HL-60 (cell line): ENCODE measurements at regions not wholly inside any gene's neighbourhood (a gene's known extent, or its start where the extent isn't known, plus 50 kb on each side); places are given as distances from the start of the nearest gene placed in this dataset.

ENCODE experiments used
- DNase-seq, 2 experiments: peaks; one replicate each; pipeline ENCODE4 v3.0.0-alpha.2; 2010 to 2020; ENCODE audit warnings: low read depth in 1 of 2, low spot score in 1 of 2
- H3K27ac ChIP-seq: fragments of 250-450 bp; sonication (Bioruptor Pico); replicated peaks from 2 replicates; pipeline ENCODE4 v1.5.1; 2020; ENCODE audit warnings: mild to moderate bottlenecking, moderate library complexity
- H3K27me3 ChIP-seq: fragments of 250-450 bp; sonication (Bioruptor Pico); 2 replicates; pipeline ENCODE4 v1.5.1; 2021; ENCODE audit warnings: mild to moderate bottlenecking, moderate library complexity; ENCODE audit not compliant: insufficient read depth, poor library complexity, severe bottlenecking
- H3K4me3 ChIP-seq: replicated peaks from 2 replicates; pipeline ENCODE4 v1.5.1; 2011; ENCODE audit warnings: mild to moderate bottlenecking, control low read depth, low read length; ENCODE audit not compliant: insufficient read depth
- CTCF ChIP-seq: IDR thresholded peaks from one replicate; pipeline ENCODE4 v1.5.1; 2011; ENCODE audit warnings: low read length, control low read depth, inconsistent platforms; ENCODE audit not compliant: insufficient read depth
- GABPA ChIP-seq: IDR thresholded peaks from 2 replicates; pipeline ENCODE4 v1.6.1; 2012; ENCODE audit warnings: low read depth
- POLR2AphosphoS5 ChIP-seq: IDR thresholded peaks from 2 replicates; pipeline ENCODE4 v1.6.1; 2012; ENCODE audit warnings: low read depth
- SPI1 ChIP-seq: IDR thresholded peaks from 2 replicates; pipeline ENCODE4 v1.6.1; 2012; ENCODE audit warnings: low read depth, mild to moderate bottlenecking, borderline replicate concordance
- TF ChIP-seq, protein P1 (sequence below): IDR thresholded peaks from 2 replicates; pipeline ENCODE4 v1.6.1; 2012; ENCODE audit warnings: low read depth; ENCODE audit not compliant: insufficient replicate concordance

DNA sequence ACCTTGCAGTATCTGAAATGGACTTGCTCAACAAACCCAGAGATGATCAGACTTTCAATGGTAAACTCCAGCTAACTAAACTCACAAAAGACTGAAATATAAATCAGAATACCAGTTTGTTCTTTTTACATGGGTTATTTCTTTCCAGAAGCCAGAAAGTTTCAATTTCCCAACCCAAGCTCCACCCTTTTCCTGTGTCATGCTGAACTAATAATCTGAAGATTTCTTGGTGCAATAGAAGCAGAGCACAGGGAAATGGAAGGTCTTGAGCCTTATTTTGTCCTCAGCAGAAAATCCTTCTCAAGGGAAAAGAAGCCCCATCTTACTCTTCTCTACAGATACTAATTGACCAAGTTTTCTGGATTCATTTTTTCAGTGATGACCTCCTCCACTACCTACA, 93.3 kb upstream of the PAPOLG start:
- Histone ChIP-seq H3K27me3 (no peaks in the 10 kb centered on the region), H3K4me3 (no peak overlapping the region), H3K27ac (no peak overlapping the region)
- TF ChIP-seq POLR2AphosphoS5 (no peak), GABPA (no peak), SPI1 (no peak), CTCF (no peak)
- TF ChIP-seq, protein P1, sequence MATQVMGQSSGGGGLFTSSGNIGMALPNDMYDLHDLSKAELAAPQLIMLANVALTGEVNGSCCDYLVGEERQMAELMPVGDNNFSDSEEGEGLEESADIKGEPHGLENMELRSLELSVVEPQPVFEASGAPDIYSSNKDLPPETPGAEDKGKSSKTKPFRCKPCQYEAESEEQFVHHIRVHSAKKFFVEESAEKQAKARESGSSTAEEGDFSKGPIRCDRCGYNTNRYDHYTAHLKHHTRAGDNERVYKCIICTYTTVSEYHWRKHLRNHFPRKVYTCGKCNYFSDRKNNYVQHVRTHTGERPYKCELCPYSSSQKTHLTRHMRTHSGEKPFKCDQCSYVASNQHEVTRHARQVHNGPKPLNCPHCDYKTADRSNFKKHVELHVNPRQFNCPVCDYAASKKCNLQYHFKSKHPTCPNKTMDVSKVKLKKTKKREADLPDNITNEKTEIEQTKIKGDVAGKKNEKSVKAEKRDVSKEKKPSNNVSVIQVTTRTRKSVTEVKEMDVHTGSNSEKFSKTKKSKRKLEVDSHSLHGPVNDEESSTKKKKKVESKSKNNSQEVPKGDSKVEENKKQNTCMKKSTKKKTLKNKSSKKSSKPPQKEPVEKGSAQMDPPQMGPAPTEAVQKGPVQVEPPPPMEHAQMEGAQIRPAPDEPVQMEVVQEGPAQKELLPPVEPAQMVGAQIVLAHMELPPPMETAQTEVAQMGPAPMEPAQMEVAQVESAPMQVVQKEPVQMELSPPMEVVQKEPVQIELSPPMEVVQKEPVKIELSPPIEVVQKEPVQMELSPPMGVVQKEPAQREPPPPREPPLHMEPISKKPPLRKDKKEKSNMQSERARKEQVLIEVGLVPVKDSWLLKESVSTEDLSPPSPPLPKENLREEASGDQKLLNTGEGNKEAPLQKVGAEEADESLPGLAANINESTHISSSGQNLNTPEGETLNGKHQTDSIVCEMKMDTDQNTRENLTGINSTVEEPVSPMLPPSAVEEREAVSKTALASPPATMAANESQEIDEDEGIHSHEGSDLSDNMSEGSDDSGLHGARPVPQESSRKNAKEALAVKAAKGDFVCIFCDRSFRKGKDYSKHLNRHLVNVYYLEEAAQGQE, result no peak
- DNase-seq, result no peak

GRCh38 chr2:60671966-60672365, 84.1 kb upstream of the PAPOLG start:
- no peak for DNase-seq
- no peaks in the 10 kb centered on the region for H3K27me3 ChIP-seq
- TF ChIP-seq POLR2AphosphoS5, result no peak
- no peak for TF ChIP-seq CTCF
- TF ChIP-seq GABPA, result no peak
- no peak for TF ChIP-seq SPI1
- TF ChIP-seq, protein P1, result no peak

GRCh38 chr2:60674524-60675165, 81.4 kb upstream of the PAPOLG start:
- no peak for TF ChIP-seq POLR2AphosphoS5
- peak; percentile 96 for TF ChIP-seq CTCF
- DNase-seq, result peak; percentile 47 to 80
- H3K27me3 ChIP-seq, result no peaks in the 10 kb centered on the region
- no peak overlapping the region for H3K4me3 ChIP-seq
- no peak overlapping the region for H3K27ac ChIP-seq

More at GRCh38 chr2:60671966-60672365, 84.1 kb upstream of the PAPOLG start:
- no peak overlapping the region for H3K4me3 ChIP-seq
- H3K27ac ChIP-seq, result no peak overlapping the region

DNA sequence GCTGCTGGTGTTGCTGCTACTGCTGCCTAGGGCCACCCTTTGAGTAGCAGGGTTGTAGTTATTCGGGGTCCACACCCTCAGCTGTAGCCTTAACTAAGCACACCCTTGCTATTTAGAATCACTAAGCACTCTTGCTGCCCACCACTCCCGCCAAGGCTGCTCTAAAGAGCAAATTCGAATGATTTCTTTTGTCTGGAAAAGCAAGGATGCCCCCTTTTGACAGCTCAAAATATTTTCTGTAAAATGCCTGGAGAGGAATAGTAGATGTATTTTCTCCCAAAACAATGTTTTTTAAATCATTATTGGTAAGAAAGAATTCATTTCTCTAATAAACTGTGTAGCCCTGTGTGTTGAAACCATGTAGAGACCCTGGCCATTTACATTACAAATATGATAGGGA, 80.8 kb upstream of the PAPOLG start:
- Histone ChIP-seq H3K27ac (no peak overlapping the region), H3K4me3 (no peak overlapping the region), H3K27me3 (no peaks in the 10 kb centered on the region)
- DNase-seq, result no peak
- TF ChIP-seq, protein P1, result no peak
- TF ChIP-seq GABPA (no peak), SPI1 (no peak), CTCF (no peak), POLR2AphosphoS5 (no peak)
